Lower leg skin (tissue), 3 donors: ENCODE measurements at regions not wholly inside any gene's neighbourhood (a gene's known extent, or its start where the extent isn't known, plus 50 kb on each side); places are given as distances from the start of the nearest gene placed in this dataset.

Experiments used
- POLR2A ChIP-seq, 2 donors: fragments of 450-650 bp; IDR thresholded peaks; one replicate each; pipeline ENCODE4 v1.6.1; 2016 to 2017; ENCODE audit warnings: antibody characterized with exemption in 2 of 2, mild to moderate bottlenecking in 1 of 2, moderate library complexity in 1 of 2
- TF ChIP-seq, protein P1 (sequence below), 3 donors: fragments of 450-650 bp; IDR thresholded peaks; one replicate each; pipeline ENCODE4 v1.5.1; 2016; ENCODE audit warnings: antibody characterized with exemption in 3 of 3, mild to moderate bottlenecking in 3 of 3, moderate library complexity in 2 of 3

DNA sequence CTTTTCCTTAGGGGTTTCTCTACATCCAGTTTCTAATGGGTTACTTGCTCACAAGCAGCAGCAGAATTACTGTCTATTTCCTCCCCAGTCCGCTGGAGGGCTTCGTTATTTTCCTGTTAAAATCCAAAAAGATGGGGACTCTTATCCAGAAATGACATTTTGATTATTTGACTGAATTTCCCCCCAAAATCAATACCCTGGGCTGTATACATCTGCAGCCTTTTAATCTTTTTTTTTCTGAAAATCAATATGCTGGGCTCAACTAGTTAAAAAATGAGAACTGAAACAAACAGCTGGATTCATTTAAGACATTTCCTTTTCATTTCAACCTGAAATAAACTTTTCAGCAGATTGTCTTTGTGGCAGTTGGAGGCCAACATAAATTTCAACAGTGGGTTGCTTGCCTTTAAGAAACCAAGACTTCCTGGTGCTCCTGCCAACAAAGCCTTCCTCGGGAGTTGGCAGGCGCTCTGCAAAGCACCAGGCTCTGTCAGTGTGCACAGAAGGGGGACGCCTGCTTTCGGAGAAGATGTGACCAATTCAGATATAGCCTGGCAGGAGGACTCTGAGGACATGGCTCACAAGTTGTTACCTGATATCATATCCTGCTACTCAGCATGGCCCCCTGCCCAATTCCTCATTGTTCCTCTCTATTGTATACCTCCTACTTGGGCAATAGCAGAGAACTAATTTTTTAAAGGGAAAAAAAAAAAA is 204.7 kb upstream of the ARG1 start:
- TF ChIP-seq, protein P1, sequence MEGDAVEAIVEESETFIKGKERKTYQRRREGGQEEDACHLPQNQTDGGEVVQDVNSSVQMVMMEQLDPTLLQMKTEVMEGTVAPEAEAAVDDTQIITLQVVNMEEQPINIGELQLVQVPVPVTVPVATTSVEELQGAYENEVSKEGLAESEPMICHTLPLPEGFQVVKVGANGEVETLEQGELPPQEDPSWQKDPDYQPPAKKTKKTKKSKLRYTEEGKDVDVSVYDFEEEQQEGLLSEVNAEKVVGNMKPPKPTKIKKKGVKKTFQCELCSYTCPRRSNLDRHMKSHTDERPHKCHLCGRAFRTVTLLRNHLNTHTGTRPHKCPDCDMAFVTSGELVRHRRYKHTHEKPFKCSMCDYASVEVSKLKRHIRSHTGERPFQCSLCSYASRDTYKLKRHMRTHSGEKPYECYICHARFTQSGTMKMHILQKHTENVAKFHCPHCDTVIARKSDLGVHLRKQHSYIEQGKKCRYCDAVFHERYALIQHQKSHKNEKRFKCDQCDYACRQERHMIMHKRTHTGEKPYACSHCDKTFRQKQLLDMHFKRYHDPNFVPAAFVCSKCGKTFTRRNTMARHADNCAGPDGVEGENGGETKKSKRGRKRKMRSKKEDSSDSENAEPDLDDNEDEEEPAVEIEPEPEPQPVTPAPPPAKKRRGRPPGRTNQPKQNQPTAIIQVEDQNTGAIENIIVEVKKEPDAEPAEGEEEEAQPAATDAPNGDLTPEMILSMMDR (IDR thresholded peaks at IDR 0.05) = no peak
- no peak for TF ChIP-seq POLR2A (IDR thresholded peaks at IDR 0.05)
